ENCODE measurements at regions not wholly inside any gene's neighbourhood (a gene's known extent, or its start where the extent isn't known, plus 50 kb on each side); places are given as distances from the start of the nearest gene placed in this dataset.
A peak's percentile ranks its signal among the peaks of the same experiment; 100 is the strongest.

DNA sequence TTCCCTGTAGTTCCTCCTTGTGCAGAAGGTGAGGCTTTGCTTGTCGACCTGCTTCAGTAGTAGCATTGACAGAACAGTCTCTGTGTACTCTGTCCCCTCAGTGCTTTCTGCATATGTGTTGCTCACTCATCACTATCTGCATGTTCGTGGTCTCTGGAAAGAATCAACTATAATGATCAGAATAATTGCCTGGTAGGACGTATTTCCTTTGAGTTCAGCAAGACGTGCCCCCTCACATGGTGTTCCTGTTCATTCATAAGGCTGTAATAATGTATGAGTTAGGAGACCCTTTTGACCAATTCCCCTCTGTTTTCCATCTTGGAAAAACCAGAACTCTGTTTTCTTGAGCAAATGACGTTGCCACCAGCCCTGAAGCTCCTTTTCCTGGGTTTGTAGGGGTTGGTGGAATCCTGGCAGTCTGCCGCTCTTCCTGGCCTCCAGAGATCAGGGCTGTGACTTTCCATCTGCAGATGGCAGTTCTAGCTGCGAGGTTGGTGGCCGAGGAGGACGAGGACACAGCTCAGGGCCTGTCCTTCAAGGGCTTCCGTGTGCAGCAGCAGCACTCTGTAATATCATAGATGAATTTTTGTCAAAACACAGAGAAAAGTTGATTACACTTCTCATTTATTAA lies 61.9 kb downstream of the EXOSC2 start:
- no peak for DNase-seq

DNA sequence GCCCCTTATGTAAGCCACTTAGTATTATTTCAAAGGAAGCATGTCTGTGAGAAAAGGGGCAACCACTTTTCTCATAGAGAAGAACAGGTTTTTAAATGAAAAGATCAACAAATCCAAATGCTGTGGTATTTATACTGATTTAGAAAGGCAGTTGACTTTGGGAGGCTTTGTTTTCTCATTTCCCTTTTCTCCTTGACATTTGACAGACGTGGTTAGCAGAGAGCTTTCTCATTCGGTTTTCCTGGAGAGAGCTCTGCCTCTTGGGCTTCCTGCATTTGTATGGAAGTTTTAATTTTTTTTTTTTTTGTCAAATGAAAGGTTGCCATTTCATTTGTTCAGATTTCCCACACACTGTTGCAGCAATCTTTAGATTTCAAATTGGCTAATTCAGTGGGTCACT lies 62.5 kb downstream of the EXOSC2 start:
- DNase-seq = no peak

DNA sequence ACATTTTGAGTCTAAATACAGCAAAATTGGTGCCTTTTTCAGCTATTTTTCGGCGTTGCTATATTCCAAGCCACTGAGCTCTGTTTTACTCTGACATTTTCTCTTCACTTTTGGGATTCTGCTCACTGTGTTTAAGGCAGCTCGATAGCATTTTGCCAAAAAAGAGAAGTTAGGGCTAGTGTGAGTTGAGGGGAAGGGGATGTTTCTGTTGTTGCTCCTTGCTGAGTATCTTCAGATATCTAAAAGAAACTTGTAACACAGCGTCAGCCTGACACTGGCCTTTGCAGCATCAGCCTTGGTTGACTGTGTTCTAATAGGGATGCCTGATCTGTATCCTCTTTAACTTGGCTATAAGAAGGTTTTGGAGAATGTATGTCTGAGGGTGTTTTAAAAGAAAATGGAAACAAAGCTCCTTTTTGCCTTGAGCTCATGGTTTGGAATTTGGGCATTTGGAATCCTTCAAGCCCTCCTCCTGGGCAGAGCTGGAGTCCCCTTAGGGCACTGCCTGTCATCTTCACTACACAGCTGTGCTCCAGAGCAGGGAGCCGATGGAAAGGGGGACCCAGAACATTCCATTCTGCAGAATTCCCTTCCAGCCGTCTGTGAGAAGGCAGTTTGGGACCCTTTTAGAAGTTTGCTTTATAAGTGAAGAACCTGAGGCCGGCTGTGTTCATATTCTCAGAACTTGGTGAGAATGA lies 63.0 kb downstream of the EXOSC2 start:
- DNase-seq = no peak

DNA sequence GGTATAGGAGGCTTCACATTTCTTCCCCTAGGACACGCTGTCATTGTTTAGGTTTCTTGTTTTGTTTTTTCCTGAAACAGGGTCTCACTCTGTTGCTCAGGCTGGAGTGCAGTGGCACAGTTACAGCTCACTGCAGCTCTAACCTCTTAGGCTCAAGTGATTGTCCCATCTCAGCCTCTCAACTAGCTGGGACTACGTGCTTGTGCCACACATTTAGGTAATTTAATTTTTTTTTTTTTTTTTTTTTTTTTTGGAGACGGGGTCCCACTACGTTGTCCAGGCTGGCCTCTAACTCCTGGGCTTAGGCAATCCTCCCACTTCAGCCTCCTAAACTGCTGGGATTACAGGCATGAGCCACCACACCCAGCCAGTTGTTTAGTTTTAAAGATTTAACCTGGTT lies 66.2 kb downstream of the EXOSC2 start:
- no peak for DNase-seq

DNA sequence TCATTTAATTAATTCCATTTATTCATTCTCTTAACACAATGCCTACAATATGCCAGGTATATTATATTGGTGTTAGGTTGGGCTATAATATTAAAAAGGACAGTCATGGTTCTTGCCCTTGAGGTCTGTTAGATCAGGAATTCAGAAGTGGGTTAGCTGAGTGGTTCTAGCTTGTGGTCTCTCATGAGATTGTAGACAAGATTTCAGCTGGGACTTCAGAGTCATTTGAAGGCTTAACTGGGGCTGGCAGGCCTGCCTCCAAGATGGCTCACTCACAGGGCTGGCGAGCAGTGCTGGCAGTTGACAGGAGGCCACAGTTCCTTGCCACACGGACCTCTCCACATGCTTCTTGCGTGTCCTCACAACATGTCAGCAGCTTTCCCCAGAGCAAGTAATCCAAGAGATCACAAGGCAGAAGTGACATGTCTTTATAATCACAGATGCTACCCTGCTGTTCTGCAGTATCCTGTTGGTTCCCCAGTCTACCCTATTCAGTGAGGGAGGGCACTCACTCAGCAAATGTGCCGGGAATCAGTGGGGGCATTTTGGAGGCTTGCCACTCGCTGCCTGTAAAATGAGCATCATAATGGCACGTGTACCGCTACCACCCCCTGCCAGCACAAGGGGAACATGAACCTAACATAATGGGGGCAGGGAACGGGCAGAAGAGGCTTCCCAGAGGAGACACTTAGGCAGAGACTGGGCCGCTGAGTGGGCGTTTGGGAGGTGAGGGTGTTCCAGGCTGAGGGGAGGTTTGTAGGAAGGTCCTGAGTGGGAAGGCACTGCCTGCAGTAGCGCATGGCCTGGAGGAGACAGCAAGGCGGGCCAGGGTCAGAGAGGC lies 70.0 kb downstream of the EXOSC2 start:
- DNase-seq = no peak

DNA sequence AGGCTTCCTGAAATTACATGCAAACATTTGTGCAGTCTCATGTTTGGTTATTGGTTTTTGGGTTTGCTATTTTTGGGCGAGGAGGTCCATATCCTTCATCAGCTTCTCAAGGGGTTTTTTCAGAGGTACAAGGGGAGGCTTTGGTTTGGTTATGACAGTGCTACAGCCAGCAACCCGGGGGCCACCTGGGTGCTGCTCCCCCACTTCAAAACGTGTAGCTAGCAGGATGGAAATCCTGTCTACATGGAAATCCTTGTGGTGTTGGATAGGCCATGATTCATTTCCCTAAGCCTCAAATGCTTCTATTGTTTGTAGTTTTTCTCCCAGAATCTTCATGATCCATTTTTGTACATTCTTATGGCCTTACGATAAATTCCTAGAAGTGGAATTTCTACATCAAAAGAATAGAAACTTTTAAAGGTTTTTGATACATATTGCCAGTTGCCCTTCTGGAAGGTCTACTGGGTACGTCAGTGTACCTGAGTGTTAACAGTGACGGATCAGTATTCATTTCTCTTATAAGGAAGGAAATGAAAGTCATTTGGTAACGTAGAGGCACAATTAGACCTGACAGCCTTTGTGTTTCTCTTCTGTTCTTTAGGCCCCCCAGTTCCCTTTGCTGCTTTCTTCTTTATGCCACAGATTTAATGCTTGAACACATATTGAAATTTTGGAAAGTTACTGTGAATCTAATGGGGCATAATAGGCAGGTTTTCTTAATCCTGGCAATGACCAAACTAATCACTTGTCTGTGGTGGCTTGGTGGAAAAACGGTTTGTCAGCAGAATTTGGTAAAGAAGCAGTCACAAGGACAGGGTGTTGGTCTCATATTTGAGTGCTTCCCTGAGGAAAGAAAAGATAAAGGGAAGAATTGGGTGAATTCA lies 69.7 kb upstream of the ABL1 start:
- no peak for DNase-seq

DNA sequence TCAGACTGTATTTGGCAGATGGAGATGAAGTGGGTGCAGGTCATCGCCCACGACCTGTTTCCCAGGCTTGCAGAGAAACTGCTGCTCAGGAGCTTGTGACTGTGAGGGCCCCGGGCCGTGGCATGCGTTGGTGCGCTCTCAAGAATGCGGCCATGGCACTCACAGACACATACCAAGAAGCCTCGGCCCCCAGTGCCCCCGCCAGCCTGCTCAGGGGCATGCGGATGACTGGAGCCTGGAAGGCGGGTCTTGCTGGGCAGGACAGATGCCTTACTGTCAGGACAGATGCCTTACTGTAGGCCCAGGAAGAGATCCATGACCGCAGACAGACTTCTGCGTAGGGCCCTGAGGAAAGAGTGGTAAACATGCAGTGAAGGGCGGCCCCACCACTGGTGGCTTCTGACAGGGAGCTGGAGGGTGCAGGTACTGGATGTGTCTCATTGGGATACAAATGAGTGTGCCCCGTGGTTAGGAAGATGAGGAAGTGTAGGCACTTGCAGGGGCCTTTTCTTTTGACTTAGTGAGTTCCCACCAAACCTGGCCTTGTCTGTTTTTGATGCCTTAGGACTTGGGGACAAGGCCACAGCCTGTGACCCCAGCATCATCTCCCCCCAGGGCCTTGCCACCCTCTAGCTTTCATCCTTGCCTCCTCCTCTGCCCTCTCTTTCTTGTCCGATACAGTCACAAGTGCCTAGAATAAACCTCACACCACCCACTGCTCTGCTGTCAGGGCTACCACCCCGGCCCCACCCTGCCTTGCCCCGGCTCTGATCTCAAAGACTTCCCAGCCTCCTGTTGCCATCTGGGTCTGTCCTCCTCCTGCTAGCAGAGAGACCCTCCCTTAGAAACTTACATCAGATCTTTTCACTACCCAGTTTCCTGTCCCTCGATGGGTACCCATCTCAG lies 68.8 kb upstream of the ABL1 start:
- no peak for DNase-seq

DNA sequence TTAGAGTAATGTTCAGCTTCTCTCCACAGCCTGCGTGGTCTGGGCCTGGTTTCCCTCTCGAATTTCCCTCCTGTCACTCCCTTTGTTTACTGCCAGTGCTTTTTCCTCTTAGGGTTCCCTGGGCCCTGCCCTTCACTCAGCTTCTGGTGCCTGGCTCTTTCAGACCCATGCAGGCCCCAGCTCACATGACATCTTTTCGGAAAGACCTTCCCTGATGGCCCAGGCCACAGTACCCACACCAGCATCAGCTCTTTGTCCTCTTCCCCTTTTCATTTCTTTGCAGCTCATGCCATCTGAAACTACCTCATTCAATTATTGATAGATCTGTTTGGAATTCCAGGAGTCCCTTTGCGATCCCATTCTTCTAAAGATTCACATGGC lies 68.1 kb upstream of the ABL1 start:
- no peak for DNase-seq

DNA sequence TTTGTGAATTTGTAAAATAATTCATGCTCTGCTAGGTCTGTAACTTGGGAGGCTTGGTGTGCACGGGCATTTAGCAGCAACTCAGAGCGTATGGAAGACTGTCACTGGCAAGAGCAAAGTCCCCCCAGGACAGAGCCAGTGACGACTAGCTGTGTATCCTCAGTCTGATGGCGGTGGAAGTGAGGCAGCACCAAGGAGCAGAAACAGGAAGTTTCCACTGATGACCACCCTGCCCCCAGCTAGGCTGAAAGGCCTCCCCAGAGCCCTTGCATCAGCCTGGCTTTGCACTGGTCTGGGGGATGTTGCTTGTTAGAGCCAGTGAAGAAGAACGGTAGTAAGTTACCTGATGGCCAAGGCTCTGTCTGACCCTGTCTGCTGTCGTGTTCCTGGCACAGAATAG lies 66.8 kb upstream of the ABL1 start:
- DNase-seq = no peak

DNA sequence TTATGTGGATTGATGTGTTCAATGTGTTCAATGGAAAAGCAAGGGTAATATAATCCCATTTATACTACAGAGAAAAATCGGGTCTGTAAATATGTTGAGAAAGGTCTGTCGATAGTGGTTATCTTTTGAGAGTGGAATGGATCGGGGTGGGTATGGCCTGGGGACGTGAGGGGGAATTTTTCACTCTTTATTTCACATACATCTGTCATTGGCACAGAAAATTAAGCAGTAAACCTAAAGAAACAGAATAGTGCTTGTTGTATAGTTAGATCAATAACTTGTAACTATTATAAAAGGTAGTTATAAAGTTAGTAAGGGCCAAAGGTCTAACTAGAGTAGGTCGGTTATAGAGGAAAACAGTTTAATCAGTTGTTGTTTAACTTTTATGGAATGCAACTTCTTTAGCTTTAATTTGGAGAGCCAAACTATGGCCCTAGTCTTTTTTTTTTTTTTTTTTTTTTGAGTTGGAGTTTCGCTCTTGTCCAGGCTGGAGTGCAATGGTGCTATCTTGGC lies 66.1 kb upstream of the ABL1 start:
- no peak for DNase-seq

DNA sequence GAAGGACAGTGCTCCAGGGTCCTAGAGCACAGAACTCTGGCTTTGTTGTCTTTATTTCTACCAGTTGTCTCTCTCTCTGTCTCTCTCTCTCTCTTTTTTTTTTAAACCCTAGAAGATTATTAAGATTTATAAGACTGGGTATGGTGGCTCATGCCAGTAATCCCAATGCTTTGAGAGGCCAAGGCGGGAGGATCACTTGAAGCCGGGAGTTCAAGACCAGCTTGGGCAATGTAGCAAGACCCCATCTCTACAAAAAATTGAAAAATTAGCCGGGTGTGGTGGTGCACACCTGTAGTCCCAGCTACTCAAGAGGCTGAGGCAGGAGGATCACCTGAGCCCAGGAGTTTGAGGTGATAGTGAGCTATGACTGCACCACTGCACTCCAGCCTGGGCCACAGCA lies 65.0 kb upstream of the ABL1 start:
- no peak for DNase-seq

DNA sequence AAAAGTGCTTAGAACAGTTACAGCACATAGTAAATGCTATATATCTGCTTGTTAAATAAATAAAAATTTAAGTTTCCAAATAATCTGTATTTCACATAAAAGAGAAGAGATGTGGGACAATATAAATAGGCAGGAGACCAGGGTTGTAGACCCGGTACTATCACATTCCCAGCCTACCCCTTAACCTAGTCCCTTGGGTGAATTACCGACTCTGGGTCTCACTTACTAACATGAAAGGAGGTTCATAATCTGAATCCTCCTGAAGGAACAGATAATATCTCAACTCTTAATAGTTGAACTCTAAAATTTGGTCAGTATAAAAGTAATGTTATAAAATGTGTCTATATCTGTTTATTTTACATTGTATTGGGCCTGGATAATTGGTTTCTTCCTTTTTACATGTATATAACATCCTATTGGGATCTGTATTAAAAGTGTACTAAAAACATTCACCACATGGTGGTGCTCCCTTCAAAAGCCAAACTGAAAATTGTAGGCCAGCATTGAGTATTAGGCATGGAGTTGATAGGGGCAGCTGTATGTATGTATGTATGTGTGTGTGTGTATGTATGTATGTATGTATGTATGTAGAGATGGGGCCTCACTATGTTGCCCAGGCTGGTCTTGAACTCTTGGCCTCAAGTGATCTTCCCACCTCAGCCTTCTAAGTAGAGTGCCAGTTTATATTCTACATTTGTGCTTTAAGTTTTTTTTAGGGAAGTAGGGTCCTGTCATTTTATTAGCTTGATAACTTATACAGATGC lies 64.2 kb upstream of the ABL1 start:
- DNase-seq = peak; percentile 30

DNA sequence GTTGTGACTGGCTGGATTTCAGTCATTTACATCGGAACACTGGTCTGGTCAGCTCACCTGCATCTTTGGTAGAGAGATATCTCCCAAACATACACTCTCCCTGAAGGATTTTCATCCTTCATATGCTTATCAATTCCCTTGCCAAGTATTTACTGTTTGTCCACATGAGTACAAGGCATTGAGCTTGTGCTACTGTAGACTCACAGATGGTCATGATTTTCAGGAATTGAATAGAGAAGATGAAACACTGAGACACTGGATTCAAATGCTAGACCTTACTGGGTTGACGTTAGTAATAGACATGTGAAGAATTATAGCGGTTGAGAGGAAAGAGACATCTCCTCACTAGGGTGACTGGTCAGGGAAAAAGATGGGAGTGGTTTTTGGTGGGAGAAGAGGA lies 62.9 kb upstream of the ABL1 start:
- no peak for DNase-seq

DNA sequence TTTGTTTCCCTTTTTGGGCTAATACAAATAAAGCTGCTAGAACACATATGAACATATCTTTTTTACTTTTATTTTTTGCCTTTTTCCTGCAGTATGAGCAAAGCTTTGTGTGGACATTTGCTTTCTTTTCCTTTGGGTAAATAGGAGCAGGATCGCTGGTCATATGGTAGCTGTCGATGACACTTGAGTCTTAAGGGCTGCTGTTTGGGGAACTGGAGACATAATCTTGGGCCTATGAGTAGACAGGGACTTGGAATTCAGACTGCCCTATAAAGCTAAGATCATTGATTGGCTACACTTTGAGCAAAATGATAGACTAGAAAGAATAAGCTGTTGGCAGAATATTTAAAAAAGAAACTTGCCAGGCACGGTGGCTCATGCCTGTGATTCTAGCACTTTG lies 60.9 kb upstream of the ABL1 start:
- no peak for DNase-seq

DNA sequence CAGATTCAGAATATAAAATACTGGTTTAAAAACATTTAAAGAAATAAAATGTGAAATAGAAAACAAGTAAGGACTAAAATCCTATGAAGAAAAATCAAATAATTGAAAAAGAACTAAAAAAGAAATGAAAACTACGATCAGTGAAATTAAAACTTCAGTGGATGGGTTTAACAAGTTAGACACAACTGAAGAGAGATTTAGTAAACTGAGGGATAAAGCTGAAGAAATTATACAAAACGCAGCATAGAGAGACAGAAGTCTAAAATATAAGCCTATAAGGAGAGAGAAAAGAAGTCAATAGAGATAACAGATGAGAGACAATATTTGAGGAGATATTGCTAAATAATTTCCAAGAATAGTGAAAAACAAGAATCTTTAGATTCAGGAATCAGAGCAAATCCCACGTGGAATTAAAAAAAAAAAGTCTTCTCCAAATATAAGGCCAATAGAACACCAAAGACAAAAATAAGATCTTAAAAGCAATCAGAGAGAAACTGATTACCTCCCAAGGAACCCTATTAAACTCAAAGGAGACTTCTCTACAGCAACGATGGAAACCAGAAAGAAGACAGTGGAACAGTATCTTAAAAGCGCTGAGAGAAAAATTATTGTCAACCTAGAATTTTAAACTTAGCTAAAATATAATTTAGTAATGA lies 59.6 kb upstream of the ABL1 start:
- DNase-seq = no peak

DNA sequence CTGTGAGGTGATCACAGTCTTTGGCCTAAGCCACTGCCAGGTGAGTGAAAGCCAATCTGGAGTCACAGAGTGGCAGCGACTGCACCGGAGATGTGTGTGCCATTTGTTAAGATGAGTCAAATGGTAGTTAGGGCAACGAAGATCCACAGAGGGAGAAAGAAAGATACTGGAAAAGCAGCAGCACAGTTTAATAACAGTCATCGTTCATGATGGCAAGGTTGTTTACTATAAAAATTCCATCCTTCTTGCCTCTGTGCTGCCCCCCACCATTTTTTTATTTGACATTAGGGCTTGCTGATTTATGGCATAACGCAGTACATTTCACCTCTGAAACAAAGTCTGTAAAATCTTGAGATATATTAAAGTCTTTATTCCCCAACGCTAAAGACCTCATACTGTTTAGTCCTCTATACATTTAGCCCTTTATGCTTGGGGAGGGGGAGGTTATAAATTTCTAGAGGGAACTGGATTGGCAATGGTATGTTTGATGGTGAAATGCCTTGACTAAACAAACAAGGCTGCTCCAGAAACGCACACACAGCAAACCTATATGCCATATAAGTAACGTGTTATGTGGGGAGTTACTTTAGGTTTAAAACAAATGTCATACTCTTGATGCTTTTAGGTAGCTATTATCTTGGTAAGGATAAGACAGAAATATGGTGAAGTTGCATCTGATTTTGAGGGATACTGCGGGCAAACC lies 55.8 kb upstream of the ABL1 start:
- no peak for DNase-seq

DNA sequence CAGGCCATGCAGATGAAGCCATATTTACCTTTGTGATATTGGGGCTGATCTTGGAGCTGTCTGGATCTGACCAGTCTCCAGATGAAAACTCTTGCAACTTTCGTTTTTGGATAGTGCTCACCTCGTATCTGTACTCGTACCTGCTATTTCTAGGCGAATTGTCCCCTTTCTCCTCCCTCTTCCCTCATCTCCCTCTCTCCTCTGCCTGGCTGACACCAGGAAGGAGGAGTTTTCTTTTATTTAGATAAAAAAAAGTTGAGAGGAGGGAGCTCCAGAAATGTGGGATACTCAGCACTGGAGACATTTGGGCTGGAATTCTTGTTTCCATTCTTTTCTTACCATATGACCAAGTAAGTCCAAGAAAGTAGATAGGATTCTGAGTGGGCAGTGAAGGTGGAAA lies 54.6 kb upstream of the ABL1 start:
- DNase-seq = no peak

DNA sequence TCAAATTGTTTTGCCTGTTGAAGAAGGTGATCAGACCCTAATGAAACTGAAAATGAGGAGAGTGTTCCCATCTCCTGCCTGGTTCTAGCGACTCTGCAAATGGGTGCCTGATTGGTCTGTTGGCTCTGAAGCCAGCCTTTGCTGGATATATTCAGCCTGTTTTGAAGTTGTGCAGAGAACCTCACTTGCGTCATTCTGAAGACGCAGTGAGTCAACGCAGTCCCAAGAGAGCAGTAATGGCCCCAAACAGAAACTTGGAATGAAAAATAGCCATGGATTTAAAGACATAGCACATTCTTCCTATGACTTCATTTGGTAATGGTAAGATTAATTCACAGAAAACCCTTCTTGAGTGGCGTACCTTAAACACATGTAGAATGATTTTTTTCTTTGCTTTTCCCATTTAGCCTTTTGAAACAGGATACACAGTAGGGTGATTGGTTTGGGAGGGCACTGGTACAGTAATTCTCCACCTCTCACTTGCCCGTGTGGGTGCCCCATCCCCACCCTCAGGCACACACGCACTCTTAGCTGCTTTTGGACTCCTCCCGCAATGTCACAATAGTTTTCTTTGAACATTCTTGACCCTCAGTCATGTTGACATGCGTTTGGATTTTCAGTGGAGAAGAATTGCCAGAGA lies 54.1 kb upstream of the ABL1 start:
- no peak for DNase-seq

DNA sequence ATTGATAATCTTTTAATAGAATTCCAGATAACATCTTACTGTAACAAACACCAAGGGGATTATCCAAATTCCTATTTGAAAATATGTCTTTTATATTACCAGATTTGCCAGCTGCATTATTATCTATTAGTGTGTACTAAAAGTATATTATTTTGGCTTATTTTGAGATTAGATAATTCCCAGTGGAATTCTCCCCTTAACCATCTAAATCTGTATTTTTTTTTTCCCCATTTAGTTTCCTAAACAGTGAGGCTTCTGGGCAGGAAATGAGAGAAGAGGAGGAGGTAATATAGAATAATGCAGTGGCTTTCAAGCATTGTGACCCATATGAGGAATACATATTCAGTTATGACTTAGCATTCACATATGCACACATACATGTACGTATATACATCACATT lies 53.5 kb upstream of the ABL1 start:
- DNase-seq = no peak
